ENCODE measurements at regions not wholly inside any gene's neighbourhood (a gene's known extent, or its start where the extent isn't known, plus 50 kb on each side); places are given as distances from the start of the nearest gene placed in this dataset.
"Not testable (repeated sequence)": the region's sequence is repeated elsewhere in the genome, so short reads cannot be mapped to it uniquely, and the experiment has no call there.

GRCh38 chr15:61393524-61393923 is 164.4 kb upstream of the RORA start:
- DNase-seq: no peak

- DNase-seq: no peak
Observed at GRCh38 chr15:61390138-61390537, 161.0 kb upstream of the RORA start.

- no peak for DNase-seq
Observed at GRCh38 chr15:61389334-61390028, 160.4 kb upstream of the RORA start.

- no peak for DNase-seq
Observed at GRCh38 chr15:61387675-61388074, 158.6 kb upstream of the RORA start.

- DNase-seq: no peak
Observed at GRCh38 chr15:61383421-61383820, 154.3 kb upstream of the RORA start.

- no peak for DNase-seq
Observed at GRCh38 chr15:61382927-61383326, 153.8 kb upstream of the RORA start.

GRCh38 chr15:61381501-61381900 is 152.4 kb upstream of the RORA start:
- no peak for DNase-seq

- no peak for DNase-seq
Observed at GRCh38 chr15:61380270-61380669, 151.2 kb upstream of the RORA start.

GRCh38 chr15:61379005-61379404 is 149.9 kb upstream of the RORA start:
- no peak for DNase-seq

GRCh38 chr15:61376961-61377360 is 147.9 kb upstream of the RORA start:
- DNase-seq: no peak

GRCh38 chr15:61376516-61376915 is 147.4 kb upstream of the RORA start:
- DNase-seq: no peak

GRCh38 chr15:61374848-61375247 is 145.7 kb upstream of the RORA start:
- no peak for DNase-seq

GRCh38 chr15:61367953-61368352 is 138.9 kb upstream of the RORA start:
- DNase-seq: no peak

- DNase-seq: no peak
Observed at GRCh38 chr15:61364871-61365270, 135.8 kb upstream of the RORA start.

- DNase-seq: not testable (repeated sequence)
Observed at GRCh38 chr15:61362912-61363311, 133.8 kb upstream of the RORA start.

GRCh38 chr15:61344293-61344692 is 115.2 kb upstream of the RORA start:
- DNase-seq: no peak

- no peak for DNase-seq
Observed at GRCh38 chr15:61342390-61342789, 113.3 kb upstream of the RORA start.

GRCh38 chr15:61339516-61339915 is 110.4 kb upstream of the RORA start:
- DNase-seq: no peak

GRCh38 chr15:61337541-61337940 is 108.4 kb upstream of the RORA start:
- DNase-seq: no peak

GRCh38 chr15:61336026-61336638 is 107.0 kb upstream of the RORA start:
- no peak for DNase-seq

- not testable (repeated sequence) for DNase-seq
Observed at GRCh38 chr15:61334714-61335113, 105.6 kb upstream of the RORA start.

GRCh38 chr15:61331019-61331418 is 101.9 kb upstream of the RORA start:
- DNase-seq: no peak

GRCh38 chr15:61327019-61327631 is 98.0 kb upstream of the RORA start:
- no peak for DNase-seq

GRCh38 chr15:61319892-61320291 is 90.8 kb upstream of the RORA start:
- DNase-seq: no peak

Data from kidney glomerular epithelial cell (primary cell).